ENCODE measurements at regions not wholly inside any gene's neighbourhood (a gene's known extent, or its start where the extent isn't known, plus 50 kb on each side); places are given as distances from the start of the nearest gene placed in this dataset.

GRCh38 chr12:127487031-127487430 is 779.9 kb upstream of the TMEM132C start:
- TF ChIP-seq CTCF (IDR thresholded peaks at IDR 0.05; ENCODE audit: low read length) (no peak), EZH2 (IDR thresholded peaks at IDR 0.05; ENCODE audit: borderline replicate concordance, low read length) (no peak)
